Erythroblast (primary cell): ENCODE measurements at regions not wholly inside any gene's neighbourhood (a gene's known extent, or its start where the extent isn't known, plus 50 kb on each side); places are given as distances from the start of the nearest gene placed in this dataset.

Experiments
- GATA1 ChIP-seq: IDR thresholded peaks from 2 replicates; pipeline ENCODE4 v1.6.1; 2011; ENCODE audit warnings: low read depth, mild to moderate bottlenecking, control low read depth, low read length, moderate library complexity
- POLR2A ChIP-seq: IDR thresholded peaks from 2 replicates; pipeline ENCODE4 v1.6.1; 2011; ENCODE audit warnings: mild to moderate bottlenecking, low read length

DNA sequence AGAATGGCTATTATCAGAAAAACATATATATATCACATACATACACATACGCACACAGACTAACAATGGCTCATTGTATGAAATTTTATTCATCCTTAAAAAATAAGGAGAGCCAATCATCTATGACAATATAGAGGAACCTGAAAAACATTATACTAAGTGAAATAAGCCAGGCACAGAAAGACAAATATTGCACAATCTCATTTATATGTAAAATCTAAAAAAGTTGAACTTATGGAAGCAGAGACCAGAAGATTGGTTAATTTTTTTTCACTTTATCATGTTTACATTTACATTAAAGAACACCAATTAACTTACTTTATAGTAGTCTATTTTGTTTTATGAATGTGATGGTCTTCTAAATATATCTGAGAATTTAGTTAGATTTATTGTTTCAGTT, 198.7 kb downstream of the KIF2B start:
- TF ChIP-seq POLR2A (no peak), GATA1 (no peak)
